ENCODE measurements at regions not wholly inside any gene's neighbourhood (a gene's known extent, or its start where the extent isn't known, plus 50 kb on each side); places are given as distances from the start of the nearest gene placed in this dataset.

- TF ChIP-seq PRDM15 (CRISPR knock-in tag; IDR thresholded peaks at IDR 0.05) (no peak), PAX8 (IDR thresholded peaks at IDR 0.05) (no peak)
These were observed 178.5 kb downstream of the USP12 start (continued) for GRCh38 chr13:26992951-26993719.

GRCh38 chr13:26991508-26992181 lies 180.0 kb downstream of the USP12 start:
- no peak overlapping the region for H2AFZ ChIP-seq (ENCODE audit: control insufficient read depth, low read depth, low read length)
- DNase-seq (ENCODE audit: low read depth, low spot score) (no peak), FAIRE-seq (no peak), ATAC-seq (no peak)
- BruUV-seq (replicated peaks) = no TSS peak
- H3K4me3 ChIP-seq = no peak overlapping the region
- 69% methylated on average over 12 of the region's 12 CpGs for WGBS (ENCODE audit: insufficient coverage, insufficient replicate concordance, low lambda C conversion rate, missing lambda C conversion rate)
- no peaks in the 10 kb centered on the region for H4K20me1 ChIP-seq (ENCODE audit: control insufficient read depth, insufficient read depth)
- CTCF ChIA-PET = no interaction called here
- no peaks in the 10 kb centered on the region for H3K4me1 ChIP-seq (ENCODE audit: control insufficient read depth, insufficient read depth, low read length)
- no peaks in the 10 kb centered on the region for H3K36me3 ChIP-seq (ENCODE audit: control insufficient read depth in 2 of 2, insufficient read depth in 2 of 2, low read length in 1 of 2)
- H3K79me2 ChIP-seq (ENCODE audit: control insufficient read depth, insufficient read depth, low read length) = no peaks in the 10 kb centered on the region
- RAD21 ChIA-PET (ENCODE audit: unreplicated experiment) = no interaction called here
- POLR2A ChIA-PET = no interaction called here
- SMC1A ChIA-PET (ENCODE audit: uncharacterized antibody, unreplicated experiment) = no interaction called here
- no peak overlapping the region for H3K9ac ChIP-seq (ENCODE audit: control insufficient read depth, insufficient read depth, low read length)
- no peak overlapping the region for H3K27ac ChIP-seq (ENCODE audit: control insufficient read depth, insufficient read depth)
- H3K9me3 ChIP-seq (replicated peaks; ENCODE audit: control insufficient read depth, insufficient read depth, low read length) = peaks cover 2% of the 10 kb centered on the region; the same call in 2 of the 3 replicates
- H3K27me3 ChIP-seq (replicated peaks in 1 of 2; ENCODE audit: control insufficient read depth in 2 of 2, insufficient read depth in 2 of 2, low read length in 1 of 2) = no peaks in the 10 kb centered on the region
- in situ Hi-C loops (cut with MboI) = loop anchor here (5.0 kb wide), 1 partner anchor 49 kb away; no protein-coding TSS in a partner anchor
- H3K4me2 ChIP-seq (ENCODE audit: control insufficient read depth, insufficient read depth) = no peak overlapping the region
- intact Hi-C loops (cut with micrococcal nuclease; ENCODE audit: unreplicated experiment) = no loop called here
- TF ChIP-seq CBX3 (IDR thresholded peaks at IDR 0.05; ENCODE audit: borderline replicate concordance, low read depth) = no peak
- TF ChIP-seq CUX1 (IDR thresholded peaks at IDR 0.05; ENCODE audit: insufficient replicate concordance, low read depth, low read length) = no peak
- no peak for TF ChIP-seq ZZZ3 (IDR thresholded peaks at IDR 0.05; ENCODE audit: control insufficient read depth, insufficient read length, low read depth)
- TF ChIP-seq ATF7 (IDR thresholded peaks at IDR 0.05; ENCODE audit: low read depth) = no peak
- no peak for TF ChIP-seq E2F4 (IDR thresholded peaks at IDR 0.05; ENCODE audit: low read depth, low read length)
- TF ChIP-seq KLF5 (IDR thresholded peaks at IDR 0.05; ENCODE audit: partially characterized antibody) = no peak
- no peak for TF ChIP-seq KDM1A (IDR thresholded peaks at IDR 0.05; ENCODE audit: borderline replicate concordance)
- no peak for TF ChIP-seq POLR2AphosphoS5 (IDR thresholded peaks at IDR 0.05; ENCODE audit: low read length)

Measured in GM12878 (cell line).